SK-N-SH treated with all-trans-retinoic acid at 6 μM for 48 hours (cell line): ENCODE measurements at regions not wholly inside any gene's neighbourhood (a gene's known extent, or its start where the extent isn't known, plus 50 kb on each side); places are given as distances from the start of the nearest gene placed in this dataset.

Experiments
- ATAC-seq: fragments of 200-7000 bp; cut with Tn5 transposase; 3 replicates; pipeline ENCODE4 v1.9.1; 2020; ENCODE audit warnings: mild to moderate bottlenecking, moderate library complexity
- ARNTL ChIP-seq: fragments of 450-650 bp; formaldehyde crosslinking; IDR thresholded peaks from 2 replicates; pipeline ENCODE4 v1.5.0; 2020; ENCODE audit warnings: low read depth, mild to moderate bottlenecking, moderate library complexity, borderline replicate concordance
- CSDC2 ChIP-seq: fragments of 250-450 bp; sonication (Bioruptor Pico); IDR thresholded peaks from 2 replicates; pipeline ENCODE4 v1.5.0; 2020; ENCODE audit warnings: mild to moderate bottlenecking, moderate library complexity
- ESRRG ChIP-seq: fragments of 250-450 bp; sonication (Bioruptor Pico); IDR thresholded peaks from 2 replicates; pipeline ENCODE4 v1.6.1; 2021; ENCODE audit warnings: mild to moderate bottlenecking
- GLIS3 ChIP-seq: fragments of 250-450 bp; sonication (Bioruptor Pico); IDR thresholded peaks from 2 replicates; pipeline ENCODE4 v1.5.0; 2020; ENCODE audit warnings: mild to moderate bottlenecking, moderate library complexity
- ISL1 ChIP-seq: fragments of 250-450 bp; sonication (Bioruptor Pico); IDR thresholded peaks from 2 replicates; pipeline ENCODE4 v2.1.2; 2022; ENCODE audit warnings: mild to moderate bottlenecking, moderate library complexity
- OSR1 ChIP-seq: fragments of 250-450 bp; sonication (Bioruptor Pico); IDR thresholded peaks from 2 replicates; pipeline ENCODE4 v1.8.0; 2022; ENCODE audit warnings: moderate library complexity, mild to moderate bottlenecking, inconsistent platforms
- PPARA ChIP-seq: fragments of 250-450 bp; sonication (Bioruptor Pico); IDR thresholded peaks from 2 replicates; pipeline ENCODE4 v1.5.0; 2020; ENCODE audit warnings: mild to moderate bottlenecking, borderline replicate concordance
- SNAI2 ChIP-seq: fragments of 250-450 bp; sonication (Bioruptor Pico); IDR thresholded peaks from 2 replicates; pipeline ENCODE4 v1.5.0; 2020; ENCODE audit warnings: mild to moderate bottlenecking, moderate library complexity
- TCF4 ChIP-seq: fragments of 250-450 bp; sonication (Bioruptor Pico); IDR thresholded peaks from 2 replicates; pipeline ENCODE4 v1.8.0; 2021; ENCODE audit warnings: mild to moderate bottlenecking, moderate library complexity, borderline replicate concordance
- TOX ChIP-seq: fragments of 250-450 bp; sonication (Bioruptor Pico); IDR thresholded peaks from 2 replicates; pipeline ENCODE4 v1.8.0; 2021; ENCODE audit warnings: mild to moderate bottlenecking, moderate library complexity, borderline replicate concordance
- ZC3H10 ChIP-seq: fragments of 250-450 bp; sonication (Bioruptor Pico); IDR thresholded peaks from 2 replicates; pipeline ENCODE4 v1.5.1; 2021; ENCODE audit warnings: mild to moderate bottlenecking, moderate library complexity
- ZFP3 ChIP-seq: fragments of 250-450 bp; sonication (Bioruptor Pico); IDR thresholded peaks from 2 replicates; pipeline ENCODE4 v1.5.0; 2020; ENCODE audit warnings: mild to moderate bottlenecking, moderate library complexity
- ZFP30 ChIP-seq: fragments of 450-650 bp; formaldehyde crosslinking; IDR thresholded peaks from 2 replicates; pipeline ENCODE4 v1.5.0; 2022; ENCODE audit warnings: mild to moderate bottlenecking, moderate library complexity
- ZNF565 ChIP-seq: fragments of 450-650 bp; formaldehyde crosslinking; conservative IDR thresholded peaks from 2 replicates; pipeline ENCODE4 v1.5.0; 2020; ENCODE audit warnings: low read depth, mild to moderate bottlenecking, moderate library complexity
- ZNF70 ChIP-seq: fragments of 450-650 bp; formaldehyde crosslinking; IDR thresholded peaks from 2 replicates; pipeline ENCODE4 v1.5.0; 2020; ENCODE audit warnings: mild to moderate bottlenecking, moderate library complexity
- ZNF8 ChIP-seq: fragments of 450-650 bp; formaldehyde crosslinking; IDR thresholded peaks from 2 replicates; pipeline ENCODE4 v1.5.0; 2020; ENCODE audit warnings: mild to moderate bottlenecking, moderate library complexity
- TF ChIP-seq, protein P1 (sequence below): fragments of 250-450 bp; sonication (Bioruptor Pico); IDR thresholded peaks from 2 replicates; pipeline ENCODE4 v1.8.0; 2021; ENCODE audit warnings: low read depth, mild to moderate bottlenecking, moderate library complexity, borderline replicate concordance
- TF ChIP-seq, protein P2 (sequence below): fragments of 250-450 bp; sonication (Bioruptor Pico); IDR thresholded peaks from 2 replicates; pipeline ENCODE4 v1.8.0; 2020; ENCODE audit warnings: mild to moderate bottlenecking, moderate library complexity, borderline replicate concordance
- TF ChIP-seq, protein P3 (sequence below): fragments of 250-450 bp; sonication (Bioruptor Pico); IDR thresholded peaks from 2 replicates; pipeline ENCODE4 v1.5.1; 2021; ENCODE audit warnings: mild to moderate bottlenecking, moderate library complexity
- TF ChIP-seq, protein P4 (sequence below): fragments of 250-450 bp; sonication (Bioruptor Pico); IDR thresholded peaks from 2 replicates; pipeline ENCODE4 v1.5.1; 2020; ENCODE audit warnings: low read depth, mild to moderate bottlenecking, moderate library complexity
- TF ChIP-seq, protein P5 (sequence below): fragments of 250-450 bp; sonication (Bioruptor Pico); IDR thresholded peaks from 2 replicates; pipeline ENCODE4 v1.5.0; 2020; ENCODE audit warnings: mild to moderate bottlenecking, moderate library complexity

DNA sequence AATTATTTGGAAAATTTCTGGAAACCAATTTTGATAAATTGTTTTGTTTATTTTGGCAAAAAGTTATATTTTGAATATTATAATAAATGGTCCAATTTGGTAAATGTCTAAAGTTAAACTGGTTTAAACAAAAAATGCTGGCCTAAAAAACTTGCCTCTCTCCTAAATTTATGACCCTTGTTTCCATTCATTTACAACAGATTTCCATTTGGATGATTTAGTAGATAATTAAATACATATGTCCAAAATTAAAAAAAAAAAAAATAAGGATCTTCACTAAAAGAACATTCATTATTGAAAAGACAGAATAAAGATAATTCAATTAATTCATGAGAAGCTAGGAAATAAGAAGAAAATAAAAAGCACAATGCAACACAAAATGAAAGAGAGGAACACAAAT is 449.5 kb downstream of the SPRY1 start:
- no peak for ATAC-seq
- TF ChIP-seq ISL1 (CRISPR knock-in tag) (peak; percentile 39), TOX (CRISPR knock-in tag) (no peak), ZFP3 (no peak), OSR1 (CRISPR knock-in tag) (no peak), ZNF8 (CRISPR knock-in tag) (no peak), TCF4 (no peak), ESRRG (CRISPR knock-in tag) (no peak), SNAI2 (CRISPR knock-in tag) (no peak), ZFP30 (CRISPR knock-in tag) (no peak), ZNF70 (no peak), ZNF565 (no peak), ZC3H10 (CRISPR knock-in tag) (peak; percentile 9; the same call in 1 of the 2 replicates)
- TF ChIP-seq, protein P1, sequence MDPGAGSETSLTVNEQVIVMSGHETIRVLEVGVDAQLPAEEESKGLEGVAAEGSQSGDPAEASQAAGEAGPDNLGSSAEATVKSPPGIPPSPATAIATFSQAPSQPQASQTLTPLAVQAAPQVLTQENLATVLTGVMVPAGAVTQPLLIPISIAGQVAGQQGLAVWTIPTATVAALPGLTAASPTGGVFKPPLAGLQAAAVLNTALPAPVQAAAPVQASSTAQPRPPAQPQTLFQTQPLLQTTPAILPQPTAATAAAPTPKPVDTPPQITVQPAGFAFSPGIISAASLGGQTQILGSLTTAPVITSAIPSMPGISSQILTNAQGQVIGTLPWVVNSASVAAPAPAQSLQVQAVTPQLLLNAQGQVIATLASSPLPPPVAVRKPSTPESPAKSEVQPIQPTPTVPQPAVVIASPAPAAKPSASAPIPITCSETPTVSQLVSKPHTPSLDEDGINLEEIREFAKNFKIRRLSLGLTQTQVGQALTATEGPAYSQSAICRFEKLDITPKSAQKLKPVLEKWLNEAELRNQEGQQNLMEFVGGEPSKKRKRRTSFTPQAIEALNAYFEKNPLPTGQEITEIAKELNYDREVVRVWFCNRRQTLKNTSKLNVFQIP = no peak
- TF ChIP-seq, protein P2, sequence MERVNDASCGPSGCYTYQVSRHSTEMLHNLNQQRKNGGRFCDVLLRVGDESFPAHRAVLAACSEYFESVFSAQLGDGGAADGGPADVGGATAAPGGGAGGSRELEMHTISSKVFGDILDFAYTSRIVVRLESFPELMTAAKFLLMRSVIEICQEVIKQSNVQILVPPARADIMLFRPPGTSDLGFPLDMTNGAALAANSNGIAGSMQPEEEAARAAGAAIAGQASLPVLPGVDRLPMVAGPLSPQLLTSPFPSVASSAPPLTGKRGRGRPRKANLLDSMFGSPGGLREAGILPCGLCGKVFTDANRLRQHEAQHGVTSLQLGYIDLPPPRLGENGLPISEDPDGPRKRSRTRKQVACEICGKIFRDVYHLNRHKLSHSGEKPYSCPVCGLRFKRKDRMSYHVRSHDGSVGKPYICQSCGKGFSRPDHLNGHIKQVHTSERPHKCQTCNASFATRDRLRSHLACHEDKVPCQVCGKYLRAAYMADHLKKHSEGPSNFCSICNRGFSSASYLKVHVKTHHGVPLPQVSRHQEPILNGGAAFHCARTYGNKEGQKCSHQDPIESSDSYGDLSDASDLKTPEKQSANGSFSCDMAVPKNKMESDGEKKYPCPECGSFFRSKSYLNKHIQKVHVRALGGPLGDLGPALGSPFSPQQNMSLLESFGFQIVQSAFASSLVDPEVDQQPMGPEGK (CRISPR knock-in tag) = no peak
- TF ChIP-seq, protein P3, sequence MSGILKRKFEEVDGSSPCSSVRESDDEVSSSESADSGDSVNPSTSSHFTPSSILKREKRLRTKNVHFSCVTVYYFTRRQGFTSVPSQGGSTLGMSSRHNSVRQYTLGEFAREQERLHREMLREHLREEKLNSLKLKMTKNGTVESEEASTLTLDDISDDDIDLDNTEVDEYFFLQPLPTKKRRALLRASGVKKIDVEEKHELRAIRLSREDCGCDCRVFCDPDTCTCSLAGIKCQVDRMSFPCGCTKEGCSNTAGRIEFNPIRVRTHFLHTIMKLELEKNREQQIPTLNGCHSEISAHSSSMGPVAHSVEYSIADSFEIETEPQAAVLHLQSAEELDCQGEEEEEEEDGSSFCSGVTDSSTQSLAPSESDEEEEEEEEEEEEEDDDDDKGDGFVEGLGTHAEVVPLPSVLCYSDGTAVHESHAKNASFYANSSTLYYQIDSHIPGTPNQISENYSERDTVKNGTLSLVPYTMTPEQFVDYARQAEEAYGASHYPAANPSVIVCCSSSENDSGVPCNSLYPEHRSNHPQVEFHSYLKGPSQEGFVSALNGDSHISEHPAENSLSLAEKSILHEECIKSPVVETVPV = no peak
- TF ChIP-seq, protein P4, sequence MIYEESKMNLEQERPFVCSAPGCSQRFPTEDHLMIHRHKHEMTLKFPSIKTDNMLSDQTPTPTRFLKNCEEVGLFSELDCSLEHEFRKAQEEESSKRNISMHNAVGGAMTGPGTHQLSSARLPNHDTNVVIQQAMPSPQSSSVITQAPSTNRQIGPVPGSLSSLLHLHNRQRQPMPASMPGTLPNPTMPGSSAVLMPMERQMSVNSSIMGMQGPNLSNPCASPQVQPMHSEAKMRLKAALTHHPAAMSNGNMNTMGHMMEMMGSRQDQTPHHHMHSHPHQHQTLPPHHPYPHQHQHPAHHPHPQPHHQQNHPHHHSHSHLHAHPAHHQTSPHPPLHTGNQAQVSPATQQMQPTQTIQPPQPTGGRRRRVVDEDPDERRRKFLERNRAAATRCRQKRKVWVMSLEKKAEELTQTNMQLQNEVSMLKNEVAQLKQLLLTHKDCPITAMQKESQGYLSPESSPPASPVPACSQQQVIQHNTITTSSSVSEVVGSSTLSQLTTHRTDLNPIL = no peak
- TF ChIP-seq, protein P5, sequence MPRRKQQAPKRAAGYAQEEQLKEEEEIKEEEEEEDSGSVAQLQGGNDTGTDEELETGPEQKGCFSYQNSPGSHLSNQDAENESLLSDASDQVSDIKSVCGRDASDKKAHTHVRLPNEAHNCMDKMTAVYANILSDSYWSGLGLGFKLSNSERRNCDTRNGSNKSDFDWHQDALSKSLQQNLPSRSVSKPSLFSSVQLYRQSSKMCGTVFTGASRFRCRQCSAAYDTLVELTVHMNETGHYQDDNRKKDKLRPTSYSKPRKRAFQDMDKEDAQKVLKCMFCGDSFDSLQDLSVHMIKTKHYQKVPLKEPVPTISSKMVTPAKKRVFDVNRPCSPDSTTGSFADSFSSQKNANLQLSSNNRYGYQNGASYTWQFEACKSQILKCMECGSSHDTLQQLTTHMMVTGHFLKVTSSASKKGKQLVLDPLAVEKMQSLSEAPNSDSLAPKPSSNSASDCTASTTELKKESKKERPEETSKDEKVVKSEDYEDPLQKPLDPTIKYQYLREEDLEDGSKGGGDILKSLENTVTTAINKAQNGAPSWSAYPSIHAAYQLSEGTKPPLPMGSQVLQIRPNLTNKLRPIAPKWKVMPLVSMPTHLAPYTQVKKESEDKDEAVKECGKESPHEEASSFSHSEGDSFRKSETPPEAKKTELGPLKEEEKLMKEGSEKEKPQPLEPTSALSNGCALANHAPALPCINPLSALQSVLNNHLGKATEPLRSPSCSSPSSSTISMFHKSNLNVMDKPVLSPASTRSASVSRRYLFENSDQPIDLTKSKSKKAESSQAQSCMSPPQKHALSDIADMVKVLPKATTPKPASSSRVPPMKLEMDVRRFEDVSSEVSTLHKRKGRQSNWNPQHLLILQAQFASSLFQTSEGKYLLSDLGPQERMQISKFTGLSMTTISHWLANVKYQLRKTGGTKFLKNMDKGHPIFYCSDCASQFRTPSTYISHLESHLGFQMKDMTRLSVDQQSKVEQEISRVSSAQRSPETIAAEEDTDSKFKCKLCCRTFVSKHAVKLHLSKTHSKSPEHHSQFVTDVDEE (CRISPR knock-in tag) = no peak
- TF ChIP-seq, all 23 proteins: peak for 2

DNA sequence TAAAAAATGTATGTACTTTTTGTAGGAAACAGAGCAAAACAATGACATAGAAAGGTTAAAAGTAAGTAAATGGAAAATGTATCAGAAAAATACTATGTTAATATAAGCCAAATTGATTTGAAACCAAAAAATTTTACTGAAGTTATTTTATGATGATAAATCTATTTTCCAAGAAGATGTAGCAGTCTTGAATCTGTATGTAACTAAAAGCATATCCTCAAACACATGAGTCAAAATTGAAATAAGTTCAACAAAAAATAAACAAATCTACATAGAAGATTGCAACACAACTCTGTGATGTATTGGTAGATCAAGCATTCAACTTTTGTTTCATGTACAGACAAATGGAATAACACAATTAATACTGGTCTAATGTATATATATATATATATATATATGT is 450.0 kb downstream of the SPRY1 start:
- TF ChIP-seq, protein P4 = no peak
- TF ChIP-seq CSDC2 (no peak), ARNTL (CRISPR knock-in tag) (no peak), PPARA (CRISPR knock-in tag) (no peak), ZNF70 (no peak), TCF4 (no peak), ZC3H10 (CRISPR knock-in tag) (no peak), ESRRG (CRISPR knock-in tag) (no peak), ZFP30 (CRISPR knock-in tag) (no peak), ISL1 (CRISPR knock-in tag) (no peak), GLIS3 (CRISPR knock-in tag) (no peak), ZFP3 (no peak), TOX (CRISPR knock-in tag) (no peak), ZNF565 (no peak)
- TF ChIP-seq, protein P1 = no peak
- TF ChIP-seq, protein P2 (CRISPR knock-in tag) = no peak
- TF ChIP-seq, protein P5 (CRISPR knock-in tag) = no peak
- ATAC-seq = no peak
